K562 (cell line): ENCODE measurements at regions not wholly inside any gene's neighbourhood (a gene's known extent, or its start where the extent isn't known, plus 50 kb on each side); places are given as distances from the start of the nearest gene placed in this dataset.

ENCODE experiments used
- BCLAF1 ChIP-seq, 2 experiments: fragments of 450-650 bp in 1 of 2; IDR thresholded peaks; 2 replicates each; pipeline ENCODE4 v1.6.1; 2011 to 2017; ENCODE audit warnings: low read depth in 2 of 2, antibody characterized with exemption in 1 of 2, borderline replicate concordance in 1 of 2, low read length in 1 of 2, mild to moderate bottlenecking in 1 of 2, mixed read lengths in 1 of 2; ENCODE audit not compliant: control insufficient read depth in 1 of 2
- CEBPB ChIP-seq: fragments of 450-650 bp; IDR thresholded peaks from 2 replicates; pipeline ENCODE4 v1.6.1; 2016; ENCODE audit warnings: missing genetic modification characterization, missing compliant biosample characterization
- CREM ChIP-seq: IDR thresholded peaks from 2 replicates; pipeline ENCODE4 v1.6.1; 2014; ENCODE audit warnings: antibody characterized with exemption, low read depth
- E2F1 ChIP-seq: sonication (generic); formaldehyde crosslinking; IDR thresholded peaks from 2 replicates; pipeline ENCODE4 v1.8.1; 2023; ENCODE audit warnings: mild to moderate bottlenecking, missing genetic modification reagents, moderate library complexity
- HMG20B ChIP-seq: fragments of 250-450 bp; sonication (Bioruptor Pico); IDR thresholded peaks from 2 replicates; pipeline ENCODE4 v1.5.0; 2021; ENCODE audit warnings: mild to moderate bottlenecking
- PKNOX1 ChIP-seq: fragments of 450-650 bp; IDR thresholded peaks from 2 replicates; pipeline ENCODE4 v1.6.1; 2016
- PML ChIP-seq: IDR thresholded peaks from 2 replicates; pipeline ENCODE4 v1.6.1; 2012; ENCODE audit warnings: low read length, inconsistent platforms
- RAD51 ChIP-seq: fragments of 450-650 bp; IDR thresholded peaks from 2 replicates; pipeline ENCODE4 v1.7.1; 2016; ENCODE audit warnings: low read depth, mild to moderate bottlenecking, borderline replicate concordance
- SAFB2 ChIP-seq: fragments of 200-400 bp; formaldehyde crosslinking; IDR thresholded peaks from 2 replicates; pipeline ENCODE4 v1.6.1; 2018; ENCODE audit warnings: borderline replicate concordance, low read length, low read depth, moderate library complexity; ENCODE audit not compliant: severe bottlenecking
- USF1 ChIP-seq: sonication (generic); formaldehyde crosslinking; IDR thresholded peaks from 2 replicates; pipeline ENCODE4 v1.9.0; 2022; ENCODE audit warnings: mild to moderate bottlenecking, missing genetic modification reagents
- USF2 ChIP-seq: sonication (generic); formaldehyde crosslinking; IDR thresholded peaks from 2 replicates; pipeline ENCODE4 v1.5.0; 2020; ENCODE audit warnings: missing genetic modification reagents

- TF ChIP-seq BCLAF1 (IDR thresholded peaks at IDR 0.05; ENCODE audit: borderline replicate concordance in 1 of 2, control insufficient read depth in 1 of 2, low read depth in 2 of 2, low read length in 1 of 2) (no peak), CREM (peak; percentile 74), HMG20B (no peak), PML (no peak), E2F1 (CRISPR knock-in tag) (no peak), SAFB2 (no peak), CEBPB (tag) (no peak), RAD51 (peak; percentile 47; the same call in 1 of the 2 replicates), USF1 (CRISPR knock-in tag) (peak; percentile 38; the same call in 1 of the 2 replicates), USF2 (CRISPR knock-in tag) (peak; percentile 62), PKNOX1 (peak; percentile 61)
These were observed 146.5 kb upstream of the RAG2 start (continued) for GRCh38 chr11:36744375-36745168.
